GM23338 (cell line): ENCODE measurements at regions not wholly inside any gene's neighbourhood (a gene's known extent, or its start where the extent isn't known, plus 50 kb on each side); places are given as distances from the start of the nearest gene placed in this dataset.

Experiments
- CREB1 ChIP-seq: fragments of 250-450 bp; sonication (Bioruptor Pico); IDR thresholded peaks from 2 replicates; pipeline ENCODE4 v1.5.0; 2020; ENCODE audit warnings: low read depth, mild to moderate bottlenecking, moderate library complexity
- EZH2 ChIP-seq: fragments of 200-600 bp; sonication (generic); IDR thresholded peaks from one replicate; pipeline ENCODE4 v1.8.0; 2017; ENCODE audit warnings: antibody characterized with exemption, mild to moderate bottlenecking, low read depth; ENCODE audit not compliant: unreplicated experiment
- JUNB ChIP-seq: IDR thresholded peaks from one replicate; pipeline ENCODE4 v1.6.1; 2016; ENCODE audit warnings: antibody characterized with exemption; ENCODE audit not compliant: unreplicated experiment
- STAT1 ChIP-seq: IDR thresholded peaks from one replicate; pipeline ENCODE4 v1.6.1; 2016; ENCODE audit warnings: antibody characterized with exemption; ENCODE audit not compliant: unreplicated experiment
- TF ChIP-seq, protein P1 (sequence below): fragments of 250-450 bp; sonication (Bioruptor Pico); IDR thresholded peaks from 2 replicates; pipeline ENCODE4 v1.5.0; 2020; ENCODE audit warnings: mild to moderate bottlenecking, moderate library complexity
- TF ChIP-seq, protein P2 (sequence below): IDR thresholded peaks from 2 replicates; pipeline ENCODE4 v1.6.1; 2016; ENCODE audit warnings: antibody characterized with exemption
- TF ChIP-seq, protein P3 (sequence below): IDR thresholded peaks from one replicate; pipeline ENCODE4 v1.6.1; 2018; ENCODE audit warnings: antibody characterized with exemption; ENCODE audit not compliant: unreplicated experiment

DNA sequence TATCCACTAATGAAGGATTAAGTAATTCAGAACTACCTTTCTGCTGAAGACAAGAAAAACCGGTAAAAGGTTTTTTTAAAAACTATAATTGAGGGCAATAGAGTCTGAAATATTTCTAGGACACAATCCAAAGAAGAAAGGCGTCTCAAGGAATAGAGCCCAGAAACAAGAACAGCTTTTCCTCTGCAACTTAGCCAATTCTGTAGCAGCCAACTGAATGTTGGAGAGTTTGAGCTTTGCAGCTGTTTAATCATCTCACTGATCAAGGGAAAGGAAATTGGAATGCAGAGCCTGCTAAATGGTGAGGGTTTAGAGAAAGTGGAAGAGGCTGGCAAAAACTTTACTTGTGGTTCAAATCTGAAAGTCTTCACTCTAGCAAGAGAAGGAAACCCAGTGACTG lies 818.9 kb downstream of the KCNT2 start (continued):
- TF ChIP-seq, protein P1, sequence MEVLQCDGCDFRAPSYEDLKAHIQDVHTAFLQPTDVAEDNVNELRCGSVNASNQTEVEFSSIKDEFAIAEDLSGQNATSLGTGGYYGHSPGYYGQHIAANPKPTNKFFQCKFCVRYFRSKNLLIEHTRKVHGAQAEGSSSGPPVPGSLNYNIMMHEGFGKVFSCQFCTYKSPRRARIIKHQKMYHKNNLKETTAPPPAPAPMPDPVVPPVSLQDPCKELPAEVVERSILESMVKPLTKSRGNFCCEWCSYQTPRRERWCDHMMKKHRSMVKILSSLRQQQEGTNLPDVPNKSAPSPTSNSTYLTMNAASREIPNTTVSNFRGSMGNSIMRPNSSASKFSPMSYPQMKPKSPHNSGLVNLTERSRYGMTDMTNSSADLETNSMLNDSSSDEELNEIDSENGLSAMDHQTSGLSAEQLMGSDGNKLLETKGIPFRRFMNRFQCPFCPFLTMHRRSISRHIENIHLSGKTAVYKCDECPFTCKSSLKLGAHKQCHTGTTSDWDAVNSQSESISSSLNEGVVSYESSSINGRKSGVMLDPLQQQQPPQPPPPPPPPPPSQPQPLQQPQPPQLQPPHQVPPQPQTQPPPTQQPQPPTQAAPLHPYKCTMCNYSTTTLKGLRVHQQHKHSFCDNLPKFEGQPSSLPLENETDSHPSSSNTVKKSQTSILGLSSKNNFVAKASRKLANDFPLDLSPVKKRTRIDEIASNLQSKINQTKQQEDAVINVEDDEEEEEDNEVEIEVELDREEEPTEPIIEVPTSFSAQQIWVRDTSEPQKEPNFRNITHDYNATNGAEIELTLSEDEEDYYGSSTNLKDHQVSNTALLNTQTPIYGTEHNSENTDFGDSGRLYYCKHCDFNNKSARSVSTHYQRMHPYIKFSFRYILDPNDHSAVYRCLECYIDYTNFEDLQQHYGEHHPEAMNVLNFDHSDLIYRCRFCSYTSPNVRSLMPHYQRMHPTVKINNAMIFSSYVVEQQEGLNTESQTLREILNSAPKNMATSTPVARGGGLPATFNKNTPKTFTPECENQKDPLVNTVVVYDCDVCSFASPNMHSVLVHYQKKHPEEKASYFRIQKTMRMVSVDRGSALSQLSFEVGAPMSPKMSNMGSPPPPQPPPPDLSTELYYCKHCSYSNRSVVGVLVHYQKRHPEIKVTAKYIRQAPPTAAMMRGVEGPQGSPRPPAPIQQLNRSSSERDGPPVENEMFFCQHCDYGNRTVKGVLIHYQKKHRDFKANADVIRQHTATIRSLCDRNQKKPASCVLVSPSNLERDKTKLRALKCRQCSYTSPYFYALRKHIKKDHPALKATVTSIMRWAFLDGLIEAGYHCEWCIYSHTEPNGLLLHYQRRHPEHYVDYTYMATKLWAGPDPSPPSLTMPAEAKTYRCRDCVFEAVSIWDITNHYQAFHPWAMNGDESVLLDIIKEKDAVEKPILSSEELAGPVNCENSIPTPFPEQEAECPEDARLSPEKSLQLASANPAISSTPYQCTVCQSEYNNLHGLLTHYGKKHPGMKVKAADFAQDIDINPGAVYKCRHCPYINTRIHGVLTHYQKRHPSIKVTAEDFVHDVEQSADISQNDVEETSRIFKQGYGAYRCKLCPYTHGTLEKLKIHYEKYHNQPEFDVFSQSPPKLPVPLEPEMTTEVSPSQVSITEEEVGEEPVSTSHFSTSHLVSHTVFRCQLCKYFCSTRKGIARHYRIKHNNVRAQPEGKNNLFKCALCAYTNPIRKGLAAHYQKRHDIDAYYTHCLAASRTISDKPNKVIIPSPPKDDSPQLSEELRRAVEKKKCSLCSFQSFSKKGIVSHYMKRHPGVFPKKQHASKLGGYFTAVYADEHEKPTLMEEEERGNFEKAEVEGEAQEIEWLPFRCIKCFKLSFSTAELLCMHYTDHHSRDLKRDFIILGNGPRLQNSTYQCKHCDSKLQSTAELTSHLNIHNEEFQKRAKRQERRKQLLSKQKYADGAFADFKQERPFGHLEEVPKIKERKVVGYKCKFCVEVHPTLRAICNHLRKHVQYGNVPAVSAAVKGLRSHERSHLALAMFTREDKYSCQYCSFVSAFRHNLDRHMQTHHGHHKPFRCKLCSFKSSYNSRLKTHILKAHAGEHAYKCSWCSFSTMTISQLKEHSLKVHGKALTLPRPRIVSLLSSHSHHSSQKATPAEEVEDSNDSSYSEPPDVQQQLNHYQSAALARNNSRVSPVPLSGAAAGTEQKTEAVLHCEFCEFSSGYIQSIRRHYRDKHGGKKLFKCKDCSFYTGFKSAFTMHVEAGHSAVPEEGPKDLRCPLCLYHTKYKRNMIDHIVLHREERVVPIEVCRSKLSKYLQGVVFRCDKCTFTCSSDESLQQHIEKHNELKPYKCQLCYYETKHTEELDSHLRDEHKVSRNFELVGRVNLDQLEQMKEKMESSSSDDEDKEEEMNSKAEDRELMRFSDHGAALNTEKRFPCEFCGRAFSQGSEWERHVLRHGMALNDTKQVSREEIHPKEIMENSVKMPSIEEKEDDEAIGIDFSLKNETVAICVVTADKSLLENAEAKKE, result no peak
- TF ChIP-seq EZH2 (no peak), STAT1 (no peak), JUNB (no peak), CREB1 (no peak)
- TF ChIP-seq, protein P2, sequence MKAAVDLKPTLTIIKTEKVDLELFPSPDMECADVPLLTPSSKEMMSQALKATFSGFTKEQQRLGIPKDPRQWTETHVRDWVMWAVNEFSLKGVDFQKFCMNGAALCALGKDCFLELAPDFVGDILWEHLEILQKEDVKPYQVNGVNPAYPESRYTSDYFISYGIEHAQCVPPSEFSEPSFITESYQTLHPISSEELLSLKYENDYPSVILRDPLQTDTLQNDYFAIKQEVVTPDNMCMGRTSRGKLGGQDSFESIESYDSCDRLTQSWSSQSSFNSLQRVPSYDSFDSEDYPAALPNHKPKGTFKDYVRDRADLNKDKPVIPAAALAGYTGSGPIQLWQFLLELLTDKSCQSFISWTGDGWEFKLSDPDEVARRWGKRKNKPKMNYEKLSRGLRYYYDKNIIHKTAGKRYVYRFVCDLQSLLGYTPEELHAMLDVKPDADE, result no peak
- TF ChIP-seq, protein P3, sequence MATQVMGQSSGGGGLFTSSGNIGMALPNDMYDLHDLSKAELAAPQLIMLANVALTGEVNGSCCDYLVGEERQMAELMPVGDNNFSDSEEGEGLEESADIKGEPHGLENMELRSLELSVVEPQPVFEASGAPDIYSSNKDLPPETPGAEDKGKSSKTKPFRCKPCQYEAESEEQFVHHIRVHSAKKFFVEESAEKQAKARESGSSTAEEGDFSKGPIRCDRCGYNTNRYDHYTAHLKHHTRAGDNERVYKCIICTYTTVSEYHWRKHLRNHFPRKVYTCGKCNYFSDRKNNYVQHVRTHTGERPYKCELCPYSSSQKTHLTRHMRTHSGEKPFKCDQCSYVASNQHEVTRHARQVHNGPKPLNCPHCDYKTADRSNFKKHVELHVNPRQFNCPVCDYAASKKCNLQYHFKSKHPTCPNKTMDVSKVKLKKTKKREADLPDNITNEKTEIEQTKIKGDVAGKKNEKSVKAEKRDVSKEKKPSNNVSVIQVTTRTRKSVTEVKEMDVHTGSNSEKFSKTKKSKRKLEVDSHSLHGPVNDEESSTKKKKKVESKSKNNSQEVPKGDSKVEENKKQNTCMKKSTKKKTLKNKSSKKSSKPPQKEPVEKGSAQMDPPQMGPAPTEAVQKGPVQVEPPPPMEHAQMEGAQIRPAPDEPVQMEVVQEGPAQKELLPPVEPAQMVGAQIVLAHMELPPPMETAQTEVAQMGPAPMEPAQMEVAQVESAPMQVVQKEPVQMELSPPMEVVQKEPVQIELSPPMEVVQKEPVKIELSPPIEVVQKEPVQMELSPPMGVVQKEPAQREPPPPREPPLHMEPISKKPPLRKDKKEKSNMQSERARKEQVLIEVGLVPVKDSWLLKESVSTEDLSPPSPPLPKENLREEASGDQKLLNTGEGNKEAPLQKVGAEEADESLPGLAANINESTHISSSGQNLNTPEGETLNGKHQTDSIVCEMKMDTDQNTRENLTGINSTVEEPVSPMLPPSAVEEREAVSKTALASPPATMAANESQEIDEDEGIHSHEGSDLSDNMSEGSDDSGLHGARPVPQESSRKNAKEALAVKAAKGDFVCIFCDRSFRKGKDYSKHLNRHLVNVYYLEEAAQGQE, result no peak
